Suprapubic skin (tissue), 4 donors: ENCODE measurements at regions not wholly inside any gene's neighbourhood (a gene's known extent, or its start where the extent isn't known, plus 50 kb on each side); places are given as distances from the start of the nearest gene placed in this dataset.

Experiments used
- DNase-seq, 2 donors: peaks; one replicate each; pipeline ENCODE4 v3.0.0-alpha.2; 2019; ENCODE audit warnings: low spot score in 2 of 2
- H3K27ac ChIP-seq: fragments of 200-600 bp; sonication (generic); one replicate; pipeline ENCODE4 v1.5.1; 2019
- H3K27me3 ChIP-seq: fragments of 200-600 bp; sonication (generic); one replicate; pipeline ENCODE4 v1.5.1; 2019
- H3K36me3 ChIP-seq: fragments of 200-600 bp; sonication (generic); one replicate; pipeline ENCODE4 v1.5.1; 2019
- H3K4me1 ChIP-seq: fragments of 200-600 bp; sonication (generic); one replicate; pipeline ENCODE4 v1.5.1; 2019
- H3K4me3 ChIP-seq: fragments of 200-600 bp; sonication (generic); one replicate; pipeline ENCODE4 v1.5.1; 2019; ENCODE audit warnings: mild to moderate bottlenecking
- H3K9me3 ChIP-seq: fragments of 200-600 bp; sonication (generic); one replicate; pipeline ENCODE4 v1.5.1; 2019
- EP300 ChIP-seq: sonication (generic); formaldehyde crosslinking; IDR thresholded peaks from one replicate; pipeline ENCODE4 v1.6.1; 2017; ENCODE audit warnings: antibody characterized with exemption
- POLR2A ChIP-seq, 2 donors: fragments of 450-650 bp; IDR thresholded peaks; one replicate each; pipeline ENCODE4 v1.6.1; 2017; ENCODE audit warnings: antibody characterized with exemption in 2 of 2, mild to moderate bottlenecking in 2 of 2, moderate library complexity in 2 of 2
- POLR2AphosphoS5 ChIP-seq, 3 donors: sonication (generic); formaldehyde crosslinking; IDR thresholded peaks; one replicate each; pipeline ENCODE4 v1.6.1; 2017; ENCODE audit warnings: antibody characterized with exemption in 3 of 3
- WGBS: methylation state at CpG from one replicate; pipeline ENCODE4 v1.1.5; 2018; 5-methylcytosine and 5-hydroxymethylcytosine counted together
- TF ChIP-seq, protein P1 (sequence below), 2 donors: fragments of 200-600 bp in 1 of 2; fragments of 450-650 bp in 1 of 2; sonication (generic) in 1 of 2; IDR thresholded peaks; one replicate each; pipeline ENCODE4 v1.5.1; 2016 to 2019; ENCODE audit warnings: antibody characterized with exemption in 2 of 2, mild to moderate bottlenecking in 1 of 2, moderate library complexity in 1 of 2

DNA sequence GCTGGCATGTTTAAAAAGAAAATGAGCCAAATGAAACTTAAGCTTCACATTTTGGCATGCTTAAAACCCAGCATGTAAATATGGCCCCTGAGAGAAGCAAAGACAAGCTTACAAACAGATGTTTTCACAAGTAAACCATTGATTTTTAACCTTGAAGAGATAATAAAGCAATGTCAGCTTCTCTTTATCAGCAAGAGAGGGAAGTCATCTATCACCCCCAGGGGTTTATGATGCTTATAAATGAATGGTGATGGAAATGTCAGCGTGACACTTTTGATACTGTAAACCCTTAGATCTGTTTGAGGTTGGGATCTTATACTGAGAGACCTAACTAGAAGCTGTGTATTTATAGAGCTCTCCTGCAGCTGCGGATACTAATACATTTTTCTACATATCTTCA is 471.3 kb downstream of the PLA2G4A start:
- Histone ChIP-seq H3K36me3 (no peaks in the 10 kb centered on the region), H3K4me3 (no peak overlapping the region), H3K27me3 (no peaks in the 10 kb centered on the region), H3K27ac (no peak overlapping the region), H3K9me3 (no peaks in the 10 kb centered on the region), H3K4me1 (no peaks in the 10 kb centered on the region)
- DNase-seq: no peak
- TF ChIP-seq EP300 (no peak), POLR2A (IDR thresholded peaks at IDR 0.05) (no peak), POLR2AphosphoS5 (IDR thresholded peaks at IDR 0.05) (no peak)
- TF ChIP-seq, protein P1, sequence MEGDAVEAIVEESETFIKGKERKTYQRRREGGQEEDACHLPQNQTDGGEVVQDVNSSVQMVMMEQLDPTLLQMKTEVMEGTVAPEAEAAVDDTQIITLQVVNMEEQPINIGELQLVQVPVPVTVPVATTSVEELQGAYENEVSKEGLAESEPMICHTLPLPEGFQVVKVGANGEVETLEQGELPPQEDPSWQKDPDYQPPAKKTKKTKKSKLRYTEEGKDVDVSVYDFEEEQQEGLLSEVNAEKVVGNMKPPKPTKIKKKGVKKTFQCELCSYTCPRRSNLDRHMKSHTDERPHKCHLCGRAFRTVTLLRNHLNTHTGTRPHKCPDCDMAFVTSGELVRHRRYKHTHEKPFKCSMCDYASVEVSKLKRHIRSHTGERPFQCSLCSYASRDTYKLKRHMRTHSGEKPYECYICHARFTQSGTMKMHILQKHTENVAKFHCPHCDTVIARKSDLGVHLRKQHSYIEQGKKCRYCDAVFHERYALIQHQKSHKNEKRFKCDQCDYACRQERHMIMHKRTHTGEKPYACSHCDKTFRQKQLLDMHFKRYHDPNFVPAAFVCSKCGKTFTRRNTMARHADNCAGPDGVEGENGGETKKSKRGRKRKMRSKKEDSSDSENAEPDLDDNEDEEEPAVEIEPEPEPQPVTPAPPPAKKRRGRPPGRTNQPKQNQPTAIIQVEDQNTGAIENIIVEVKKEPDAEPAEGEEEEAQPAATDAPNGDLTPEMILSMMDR (IDR thresholded peaks at IDR 0.05): no peak
- WGBS: 44% methylated on average over 2 of the region's 2 CpGs

DNA sequence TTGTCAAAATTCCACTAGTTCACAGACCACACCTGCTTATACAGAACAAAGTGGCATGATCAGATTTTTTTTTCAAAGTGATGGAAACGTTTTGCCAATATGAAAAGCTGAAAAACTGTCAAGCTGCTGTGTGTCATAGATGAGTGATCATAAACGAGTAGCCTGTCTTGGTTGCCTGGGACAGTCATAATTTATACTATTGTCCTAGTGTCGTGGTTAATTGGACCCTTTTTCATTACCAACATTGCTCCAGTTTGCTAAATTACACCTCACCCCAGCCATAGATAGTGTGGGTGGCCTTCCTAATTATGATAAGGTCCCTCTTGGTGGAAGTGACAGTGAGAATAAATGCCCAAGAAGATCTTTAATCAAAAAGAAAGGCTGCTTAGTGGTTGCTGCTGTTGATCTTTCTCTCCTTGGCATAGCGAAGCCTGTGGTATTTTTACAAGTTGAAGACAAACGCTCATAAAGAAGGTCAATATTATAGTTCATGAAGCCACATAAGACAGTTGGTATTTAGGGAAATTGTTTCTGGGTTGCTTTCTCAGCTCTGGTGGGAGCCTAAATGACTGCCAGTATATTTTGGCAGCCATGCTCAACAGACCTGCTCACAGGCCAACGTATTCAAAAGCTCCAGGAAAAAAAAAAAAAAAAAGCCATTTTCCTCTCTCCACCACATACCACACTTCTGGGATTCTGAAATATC is 478.1 kb downstream of the PLA2G4A start:
- Histone ChIP-seq H3K27me3 (no peaks in the 10 kb centered on the region), H3K36me3 (no peaks in the 10 kb centered on the region), H3K4me3 (no peak overlapping the region), H3K27ac (no peak overlapping the region), H3K4me1 (no peaks in the 10 kb centered on the region), H3K9me3 (no peaks in the 10 kb centered on the region)
- no peak for DNase-seq
- 53% methylated on average over 6 of the region's 6 CpGs for WGBS
- TF ChIP-seq EP300: no peak
- TF ChIP-seq, protein P1 (IDR thresholded peaks at IDR 0.05): no peak
- TF ChIP-seq POLR2A (IDR thresholded peaks at IDR 0.05): no peak
- no peak for TF ChIP-seq POLR2AphosphoS5 (IDR thresholded peaks at IDR 0.05)

DNA sequence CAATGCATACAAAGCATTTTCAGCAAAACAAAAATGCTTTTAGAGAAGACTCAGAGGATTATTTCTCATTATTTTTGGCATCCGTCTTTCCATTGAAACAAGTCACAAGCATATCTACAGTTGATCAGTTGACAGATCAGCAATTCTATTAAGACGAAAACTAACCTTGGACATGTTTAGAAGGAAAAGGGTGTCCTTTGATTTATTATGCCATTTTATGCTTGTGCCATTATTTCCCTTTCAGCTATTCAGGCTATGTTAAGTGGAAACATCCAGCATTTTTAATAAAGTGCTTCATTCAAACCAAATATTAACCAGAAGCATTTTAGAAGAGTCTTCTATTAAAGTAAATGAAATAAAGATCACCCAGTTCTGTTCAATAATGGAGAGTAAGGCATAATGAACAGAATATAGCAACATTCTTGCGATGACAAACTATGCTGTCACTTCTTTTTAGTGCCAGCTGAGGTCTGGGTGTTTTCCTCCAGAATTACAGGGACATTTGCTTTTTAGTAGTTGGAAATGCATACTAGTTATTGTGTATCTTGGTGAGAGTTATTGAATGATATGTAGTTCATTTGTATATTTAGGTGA is 481.4 kb downstream of the PLA2G4A start:
- H3K36me3 ChIP-seq: no peaks in the 10 kb centered on the region
- H3K4me3 ChIP-seq: no peak overlapping the region
- 59% methylated on average over 3 of the region's 3 CpGs for WGBS
- H3K27ac ChIP-seq: no peak overlapping the region
- no peaks in the 10 kb centered on the region for H3K27me3 ChIP-seq
- no peak for TF ChIP-seq POLR2A (IDR thresholded peaks at IDR 0.05)
- DNase-seq: no peak
- no peaks in the 10 kb centered on the region for H3K4me1 ChIP-seq
- no peaks in the 10 kb centered on the region for H3K9me3 ChIP-seq

DNA sequence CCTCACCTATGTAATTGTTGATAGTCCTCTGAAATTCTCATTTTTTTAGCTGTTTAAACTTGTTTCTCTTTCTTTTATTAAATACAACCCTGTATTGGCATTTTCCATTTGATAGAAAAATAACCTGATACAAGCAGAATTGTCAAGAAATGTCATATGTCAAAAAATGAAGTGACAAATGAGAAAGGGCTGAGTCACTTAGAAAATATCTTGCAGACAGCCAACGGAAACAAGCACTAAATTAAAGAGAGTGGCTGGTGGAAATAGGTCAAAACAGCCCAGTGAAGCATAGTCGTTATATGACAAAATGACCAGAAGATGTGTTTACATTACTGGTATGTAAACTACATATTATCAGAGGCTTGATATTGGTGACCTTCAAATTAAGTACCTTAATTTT is 484.4 kb downstream of the PLA2G4A start:
- Histone ChIP-seq H3K36me3 (no peaks in the 10 kb centered on the region), H3K27me3 (no peaks in the 10 kb centered on the region), H3K4me3 (no peak overlapping the region), H3K9me3 (no peaks in the 10 kb centered on the region), H3K27ac (no peak overlapping the region), H3K4me1 (no peaks in the 10 kb centered on the region)
- TF ChIP-seq, protein P1 (IDR thresholded peaks at IDR 0.05): no peak
- TF ChIP-seq POLR2A (IDR thresholded peaks at IDR 0.05) (no peak), POLR2AphosphoS5 (IDR thresholded peaks at IDR 0.05) (no peak), EP300 (no peak)
- 18% methylated on average over 2 of the region's 2 CpGs for WGBS
- no peak for DNase-seq

DNA sequence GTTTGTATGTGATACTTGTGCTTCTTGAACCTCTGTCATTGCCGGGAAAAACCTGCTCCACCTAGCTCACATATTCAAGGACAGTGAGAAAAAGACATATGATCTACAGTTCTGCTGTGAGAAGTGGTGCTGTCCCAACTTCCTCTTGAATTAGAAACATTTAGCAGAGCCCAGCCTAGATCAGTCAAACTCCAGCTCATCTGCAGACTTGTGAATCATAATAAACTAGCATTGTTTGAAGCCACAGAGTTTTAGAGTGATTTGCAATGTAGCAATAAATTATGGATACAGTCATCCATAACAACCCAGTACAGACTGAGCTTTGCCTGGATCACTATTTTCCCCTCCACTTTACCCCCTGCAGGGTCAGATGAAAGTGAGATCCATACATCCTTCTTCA is 497.8 kb downstream of the PLA2G4A start:
- Histone ChIP-seq H3K9me3 (no peaks in the 10 kb centered on the region), H3K36me3 (no peaks in the 10 kb centered on the region), H3K27ac (no peak overlapping the region), H3K4me3 (no peak overlapping the region), H3K27me3 (no peaks in the 10 kb centered on the region), H3K4me1 (no peaks in the 10 kb centered on the region)
- no peak for DNase-seq
- WGBS: 71% methylated on average over 1 of the region's 1 CpG
- TF ChIP-seq POLR2AphosphoS5 (IDR thresholded peaks at IDR 0.05): no peak
- TF ChIP-seq POLR2A (IDR thresholded peaks at IDR 0.05): no peak
- TF ChIP-seq, protein P1 (IDR thresholded peaks at IDR 0.05): no peak
- no peak for TF ChIP-seq EP300
